ENCODE measurements at regions not wholly inside any gene's neighbourhood (a gene's known extent, or its start where the extent isn't known, plus 50 kb on each side); places are given as distances from the start of the nearest gene placed in this dataset.
"Not testable (repeated sequence)": the region's sequence is repeated elsewhere in the genome, so short reads cannot be mapped to it uniquely, and the experiment has no call there.

DNA sequence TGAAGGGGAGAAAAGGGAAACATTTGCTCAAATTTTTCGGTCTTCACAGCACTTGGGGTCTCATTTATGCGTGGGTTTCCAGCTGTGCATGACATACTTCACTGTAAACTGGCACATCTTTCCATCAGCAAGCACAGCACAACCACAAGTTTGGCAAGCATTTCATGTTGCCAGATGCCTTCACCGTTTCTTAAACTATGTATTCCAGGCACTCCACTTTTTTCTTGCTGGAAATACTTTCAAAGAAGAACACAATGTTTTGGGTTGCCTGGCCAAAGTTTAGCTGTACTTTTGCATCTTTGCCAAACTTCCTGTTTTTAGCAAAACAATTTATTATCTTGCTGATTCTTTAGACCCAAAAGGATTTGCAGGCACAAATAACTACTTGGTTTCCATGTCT lies 194.6 kb upstream of the MEIS1 start:
- no peak for DNase-seq

DNA sequence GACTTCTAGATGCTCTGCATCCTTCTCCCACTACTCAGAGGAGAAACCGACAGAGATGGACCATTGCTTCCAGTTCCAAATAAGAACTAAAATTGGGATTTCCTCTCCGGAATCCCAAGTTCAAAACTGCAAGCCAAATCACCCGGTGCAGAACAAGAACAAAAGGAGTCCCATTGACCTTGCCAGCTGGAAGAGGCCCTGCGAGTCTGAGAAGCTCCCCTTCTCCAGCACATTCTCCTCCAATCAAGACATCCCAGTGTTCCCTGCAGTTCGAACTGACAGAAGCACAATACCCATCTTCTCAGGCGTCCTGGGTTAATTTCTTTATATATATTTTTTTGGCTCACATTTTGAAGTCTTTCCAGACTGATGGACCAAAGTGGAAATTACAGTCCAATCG lies 195.3 kb upstream of the MEIS1 start:
- DNase-seq, result no peak

DNA sequence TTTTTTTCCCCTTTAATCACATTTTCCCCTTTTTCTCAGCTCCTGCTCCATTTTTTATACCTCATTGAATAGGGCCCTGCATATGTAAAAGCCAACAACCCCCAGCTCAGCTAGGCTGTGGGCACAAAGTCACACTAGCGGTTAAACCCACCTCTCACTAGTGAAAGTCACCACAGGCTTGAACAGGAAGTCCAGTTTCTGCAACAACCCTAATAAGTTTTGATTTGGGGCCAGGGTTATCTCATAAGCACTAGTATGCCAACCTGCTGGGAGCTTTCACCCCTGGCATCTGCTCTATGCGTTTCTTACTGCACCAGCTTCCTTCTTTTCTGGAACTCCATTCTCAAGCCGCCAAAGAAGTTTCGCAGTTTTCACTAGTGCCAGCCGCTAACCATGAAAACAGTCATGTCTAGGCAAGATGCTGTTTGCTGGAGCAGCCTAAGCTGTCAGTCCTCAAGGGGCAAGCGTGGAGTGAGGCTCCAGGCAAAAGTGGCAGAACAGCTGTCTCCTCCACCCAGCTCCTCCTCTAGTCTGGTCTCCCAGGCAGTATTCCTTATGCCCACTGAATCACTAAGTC lies 197.0 kb upstream of the MEIS1 start:
- no peak for DNase-seq

DNA sequence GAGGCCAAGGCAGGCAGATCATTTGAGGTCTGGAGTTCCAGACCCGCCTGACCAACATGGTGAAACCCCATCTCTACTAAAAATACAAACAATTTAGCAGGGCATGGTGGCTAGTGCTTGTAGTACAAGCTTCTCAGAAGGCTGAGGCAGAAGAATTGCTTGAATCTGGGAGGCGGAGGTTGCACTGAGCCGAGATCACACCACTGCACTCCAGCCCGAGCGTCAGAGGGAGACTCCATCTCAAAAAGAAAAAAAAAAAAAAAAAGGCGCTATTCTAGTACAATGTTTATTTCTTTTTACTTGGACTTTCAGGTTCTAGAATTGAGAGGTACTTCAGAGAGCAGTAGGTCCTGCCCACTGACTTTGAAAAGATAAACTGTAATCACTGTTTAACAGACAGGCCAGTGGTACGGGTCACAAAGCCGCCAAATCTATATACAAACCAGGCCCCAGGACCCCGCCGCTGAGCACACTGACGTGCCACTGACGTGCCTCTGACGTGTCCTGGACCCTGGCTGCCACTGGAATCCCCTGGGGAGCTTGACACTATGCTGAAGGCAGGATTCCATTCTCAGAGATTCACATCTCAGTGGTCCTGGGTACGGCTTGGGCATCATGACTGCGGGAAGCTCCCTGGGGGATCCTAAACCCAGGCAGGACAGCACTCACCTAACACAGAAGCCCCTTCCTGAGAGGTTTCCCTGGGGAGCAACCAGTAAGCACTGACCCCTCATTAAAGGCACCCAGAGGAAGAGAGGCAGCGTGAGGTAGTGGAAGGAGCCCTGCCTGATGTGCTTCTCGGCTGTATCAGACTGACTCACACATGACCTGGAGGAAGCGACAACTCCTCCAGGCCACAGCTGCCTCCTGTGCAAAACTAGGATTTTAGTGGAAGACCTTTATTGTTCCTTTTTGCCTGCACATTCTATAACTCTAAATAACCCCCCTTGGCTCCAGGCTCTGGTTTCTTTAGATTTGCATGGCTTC lies 197.8 kb upstream of the MEIS1 start:
- DNase-seq, result no peak

DNA sequence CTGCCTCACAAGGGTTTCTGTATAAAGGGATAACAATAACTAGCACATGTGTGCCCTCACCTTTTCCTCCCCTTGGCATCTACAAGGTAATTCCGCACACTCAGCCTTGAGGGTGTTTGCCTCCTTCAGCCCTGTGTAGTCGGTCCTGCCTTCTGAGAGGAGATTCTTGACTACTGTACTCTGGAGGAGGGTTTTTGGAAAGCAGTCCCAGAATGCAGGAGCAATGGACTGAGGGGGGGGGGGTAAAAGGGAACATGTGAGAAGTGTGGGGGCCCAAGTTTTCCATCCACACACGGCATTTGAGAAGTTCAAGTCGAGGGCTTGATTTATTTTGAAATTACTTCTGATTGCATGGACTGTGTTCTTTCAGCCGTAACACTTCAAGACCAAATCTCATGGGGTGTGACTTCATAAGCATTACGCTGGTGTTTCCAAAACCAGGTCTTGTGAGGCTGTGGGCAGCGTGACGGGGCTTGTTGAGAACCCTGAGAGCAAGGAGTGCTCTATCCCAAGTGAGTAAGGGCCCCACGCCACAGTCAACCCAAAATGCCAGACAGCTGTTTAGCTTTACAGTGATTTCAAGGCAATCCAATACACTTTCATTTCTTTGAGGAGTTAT lies 198.7 kb upstream of the MEIS1 start:
- no peak for DNase-seq

DNA sequence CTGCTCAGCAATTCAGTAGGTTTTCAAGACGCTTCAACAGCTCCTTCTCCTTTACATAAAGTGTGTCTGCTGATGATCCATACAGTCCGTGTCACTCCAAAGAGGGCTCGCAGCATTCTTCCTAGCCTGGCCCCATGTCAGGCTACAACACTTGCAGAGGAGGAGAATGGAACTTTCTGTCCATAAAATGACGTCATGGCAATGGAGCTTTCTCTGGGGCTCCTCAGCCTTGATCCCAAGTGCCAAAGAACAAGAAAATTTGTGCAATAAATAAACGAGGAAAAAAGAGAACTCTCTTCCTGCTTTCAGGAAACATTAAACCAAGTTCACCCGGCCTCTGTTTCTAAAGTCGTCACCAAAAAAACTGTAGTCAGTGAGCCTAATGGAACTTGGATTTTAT lies 199.5 kb upstream of the MEIS1 start:
- DNase-seq, result no peak

DNA sequence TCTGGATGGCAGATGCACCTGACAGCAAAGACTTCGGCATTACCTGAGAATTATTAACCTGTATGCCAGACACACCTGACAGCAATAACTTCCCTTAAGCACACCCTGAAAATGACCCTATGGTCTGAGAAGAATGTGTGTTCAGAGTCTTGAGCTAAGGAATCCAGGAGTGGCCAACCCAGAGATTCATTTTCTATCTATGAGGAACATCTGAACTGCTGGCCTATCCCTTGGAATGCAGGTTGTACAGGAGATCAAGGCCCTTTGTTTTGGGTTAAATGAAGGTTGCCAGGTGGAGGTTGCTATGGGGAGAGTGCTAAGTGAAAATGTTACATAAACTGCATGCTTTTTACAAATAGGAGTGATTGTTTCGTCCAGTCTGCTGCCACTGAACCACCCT lies 200.9 kb upstream of the MEIS1 start:
- DNase-seq, result no peak

DNA sequence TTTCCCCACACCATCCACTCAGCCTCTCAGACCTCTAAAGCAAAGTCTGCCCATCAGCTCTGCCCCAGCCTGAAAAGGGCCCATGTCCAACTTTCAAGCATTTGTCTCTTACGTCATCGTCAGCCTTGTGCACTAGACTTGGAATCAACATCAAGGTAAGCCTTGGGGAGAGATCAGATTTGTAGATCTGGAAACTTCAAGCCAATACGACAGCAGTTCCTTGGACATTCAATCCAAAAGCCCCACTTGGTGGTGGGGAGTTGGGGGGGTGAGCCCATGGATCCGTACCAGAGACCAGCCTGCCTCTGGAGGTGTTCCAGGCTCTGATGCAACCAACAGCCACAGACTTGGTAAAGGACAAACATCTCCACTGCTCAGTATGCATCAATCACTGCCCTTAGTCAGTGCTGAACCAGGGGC lies 206.8 kb upstream of the MEIS1 start:
- DNase-seq, result no peak

DNA sequence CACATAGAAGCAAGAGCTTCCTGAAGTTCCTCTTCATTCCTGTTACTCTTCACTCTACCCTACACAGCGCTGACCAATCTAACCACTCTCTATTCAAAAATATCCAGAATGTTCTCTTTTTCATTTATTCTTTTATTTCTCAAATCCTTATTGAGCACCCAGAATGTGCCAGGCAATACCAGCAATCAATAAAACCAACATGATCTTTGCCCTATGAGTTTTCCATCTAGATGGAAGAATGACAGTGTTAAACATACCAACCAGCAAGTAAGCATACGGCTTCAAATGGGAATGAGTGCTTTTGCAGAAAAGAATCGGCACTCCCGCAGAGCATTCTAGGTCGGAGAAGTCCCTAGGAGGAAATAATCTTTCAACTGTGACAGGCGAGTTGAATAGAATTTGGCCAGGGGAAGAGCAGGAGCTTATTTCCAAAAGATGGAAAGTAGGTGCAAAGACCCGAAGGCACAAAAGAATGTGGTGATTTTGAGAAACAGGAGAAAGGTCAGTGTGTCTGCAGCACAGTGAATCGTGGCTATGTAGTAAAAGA lies 217.8 kb upstream of the MEIS1 start:
- no peak for DNase-seq

DNA sequence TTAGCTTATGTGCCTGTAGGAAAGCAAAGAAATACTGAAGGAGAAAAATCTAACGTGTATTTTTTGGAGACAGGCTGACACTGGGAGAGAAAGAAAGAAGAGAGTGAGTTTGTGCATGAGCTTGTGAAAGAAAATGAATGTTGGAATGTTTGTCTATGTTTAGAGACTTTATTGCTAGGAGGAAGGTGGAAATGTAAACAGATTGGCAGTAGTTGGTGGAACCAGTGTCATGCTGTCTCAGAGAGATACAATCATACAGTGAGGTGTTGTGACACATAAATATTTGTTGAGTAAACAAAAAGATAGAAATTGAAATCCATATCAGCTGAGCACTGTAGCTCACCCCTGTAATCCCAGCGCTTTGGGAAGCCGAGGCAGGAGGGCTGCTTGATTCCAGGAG lies 222.2 kb upstream of the MEIS1 start:
- no peak for DNase-seq

DNA sequence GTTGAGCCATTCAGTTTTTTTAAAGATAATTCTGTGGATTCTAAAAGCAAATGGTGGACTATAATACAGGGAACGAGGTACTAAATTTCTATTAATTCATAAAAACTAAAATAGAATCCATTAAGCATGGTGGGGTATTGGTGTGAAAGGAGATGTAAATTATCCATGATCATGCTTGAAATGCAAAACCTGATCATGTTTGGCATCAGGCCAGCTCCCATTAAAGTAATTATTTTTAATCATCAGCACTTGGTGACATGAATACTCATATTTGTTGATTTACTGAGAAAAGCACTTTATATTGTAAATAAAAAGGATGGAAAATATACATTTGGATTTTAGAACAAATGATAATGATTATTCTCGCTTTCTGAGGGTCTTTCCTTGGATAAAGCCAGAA lies 232.3 kb upstream of the MEIS1 start:
- DNase-seq, result peak; percentile 82

DNA sequence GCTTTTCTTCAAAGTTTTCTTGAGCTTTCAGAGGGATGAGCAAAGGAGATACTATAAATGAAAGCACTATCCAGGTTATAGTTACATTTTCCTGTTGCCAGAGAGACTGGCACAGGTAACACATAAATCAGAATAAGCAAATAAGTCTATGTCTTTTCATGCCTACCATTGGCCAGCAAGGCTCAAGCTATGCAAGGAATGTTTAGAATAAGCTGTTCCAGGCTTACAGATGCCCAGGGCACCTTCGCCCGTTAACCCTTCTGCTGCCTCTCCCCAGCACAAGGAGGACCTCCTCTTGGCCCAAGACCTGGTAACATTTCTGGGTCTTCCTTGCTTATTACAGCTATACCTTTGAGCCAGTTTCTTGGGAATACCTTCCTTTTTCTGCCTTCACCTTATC lies 233.7 kb upstream of the MEIS1 start:
- no peak for DNase-seq

DNA sequence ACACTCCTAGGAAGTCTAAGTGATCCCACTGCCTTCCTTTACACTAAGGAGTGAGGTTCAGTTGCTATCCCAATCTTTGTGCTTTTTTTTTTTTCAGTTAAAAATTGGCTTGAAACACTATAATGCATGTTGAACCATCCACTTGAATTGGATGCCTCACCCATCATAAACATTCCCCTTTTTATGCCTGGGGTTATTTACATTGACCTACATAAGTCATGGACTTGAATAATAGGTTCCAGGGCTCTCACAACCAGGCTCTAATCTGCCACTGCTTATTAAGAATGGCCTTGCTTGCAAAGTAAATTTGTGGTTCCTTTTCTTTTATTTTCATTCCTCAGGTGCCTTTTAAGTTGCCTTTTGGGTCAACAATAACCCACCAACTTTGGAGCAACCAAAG lies 236.1 kb upstream of the MEIS1 start:
- peak; percentile 75 for DNase-seq

DNA sequence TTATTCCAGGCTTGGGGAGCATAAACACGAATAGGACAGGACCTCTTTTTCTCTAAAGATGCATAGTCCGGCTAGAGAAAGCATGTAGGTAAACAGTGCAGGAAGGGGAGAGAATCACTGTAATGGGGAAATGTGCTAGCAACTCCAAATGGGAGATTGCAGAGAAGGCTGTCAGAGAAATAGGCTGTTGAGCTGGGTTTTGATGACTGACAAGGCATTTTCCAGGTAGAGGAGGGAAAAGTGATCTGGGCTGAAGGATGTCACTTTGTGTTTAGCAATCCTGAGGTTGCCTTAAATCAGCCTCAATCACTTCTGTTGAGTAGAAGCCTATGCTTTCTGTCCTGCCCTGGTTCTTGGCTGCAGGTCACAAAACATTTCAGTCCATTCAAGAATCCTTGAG lies 242.0 kb upstream of the MEIS1 start:
- no peak for DNase-seq

DNA sequence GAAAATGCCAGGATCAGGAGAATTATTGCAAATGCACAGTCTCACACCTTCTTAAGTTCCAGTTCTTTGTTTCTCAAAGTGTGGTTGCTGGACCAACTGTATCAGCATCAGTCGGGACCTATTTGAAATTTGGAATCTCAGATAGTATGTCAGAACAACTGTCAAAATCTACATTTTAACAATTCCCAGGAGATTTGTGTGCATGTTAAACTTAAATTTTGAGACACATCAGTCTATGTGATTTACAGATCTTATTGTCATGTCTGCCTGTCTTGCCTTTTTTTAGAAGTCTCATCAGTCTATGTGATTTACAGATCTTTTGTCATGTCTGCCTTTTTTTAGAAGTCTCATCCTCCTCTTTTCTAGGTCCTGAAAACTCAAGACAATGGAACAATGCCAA lies 243.6 kb upstream of the MEIS1 start:
- no peak for DNase-seq

DNA sequence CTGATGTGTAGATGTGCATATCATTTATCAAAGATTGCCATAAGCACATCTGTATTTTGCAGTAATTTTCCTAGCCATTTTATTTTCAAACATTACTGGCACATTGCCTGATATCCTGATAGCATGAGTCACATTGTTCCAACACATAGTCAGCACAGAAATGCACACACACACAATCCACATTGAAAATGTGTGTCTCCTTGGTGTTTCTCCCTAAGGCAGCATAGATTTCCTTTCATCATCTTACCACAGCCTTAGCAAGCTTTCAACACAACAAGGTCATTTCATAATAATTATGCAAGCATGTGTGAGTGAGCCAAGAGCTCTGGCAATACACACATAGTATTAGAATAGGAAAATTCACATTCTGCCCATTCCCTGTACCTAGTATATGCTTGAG lies 245.4 kb upstream of the MEIS1 start:
- no peak for DNase-seq

DNA sequence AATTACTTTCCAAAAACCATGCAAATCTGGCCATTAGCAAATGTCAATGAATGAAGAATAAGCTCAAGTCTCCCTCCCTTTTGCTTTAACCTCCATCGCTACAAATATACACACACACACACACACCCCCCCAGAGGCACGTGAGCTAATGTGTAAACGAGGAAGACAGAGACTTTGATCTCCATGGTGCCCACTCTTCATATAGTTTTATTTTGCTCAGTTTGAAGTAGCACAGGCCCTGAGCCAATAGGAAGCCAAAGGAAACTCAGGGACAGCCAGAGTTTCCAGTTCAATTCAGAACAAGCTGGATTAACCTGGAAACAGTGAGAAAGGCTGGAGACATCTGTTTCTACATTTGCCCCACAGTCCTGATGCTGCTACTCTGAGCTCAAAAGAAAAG lies 248.4 kb upstream of the MEIS1 start:
- no peak for DNase-seq

DNA sequence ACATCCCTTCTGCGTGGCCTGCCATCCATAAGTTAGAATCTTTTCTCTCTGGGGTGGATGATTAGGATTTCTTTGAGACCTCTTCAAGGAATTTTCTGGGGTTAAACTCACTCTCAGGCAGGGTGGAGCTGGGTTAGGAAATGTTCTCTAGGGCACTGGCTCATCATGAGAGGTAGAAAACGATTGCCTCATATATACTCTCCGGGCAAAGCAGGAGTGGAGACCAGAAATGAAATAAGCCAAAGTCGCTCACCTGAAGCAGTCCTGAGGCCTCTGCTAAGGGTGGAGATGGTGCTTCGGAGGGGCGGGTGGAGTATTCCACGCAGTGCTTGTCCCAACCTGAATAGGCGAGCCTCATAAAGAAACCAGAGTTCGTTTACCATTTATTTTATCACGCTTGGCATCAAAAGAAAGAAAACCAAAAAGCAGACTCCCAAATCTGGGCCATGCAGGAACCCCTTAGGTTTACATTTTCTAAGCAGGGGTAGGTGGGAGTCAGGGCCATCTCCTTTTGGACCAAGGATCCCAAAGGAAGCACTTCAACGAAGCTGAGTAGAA lies 249.3 kb upstream of the MEIS1 start:
- DNase-seq, result no peak

DNA sequence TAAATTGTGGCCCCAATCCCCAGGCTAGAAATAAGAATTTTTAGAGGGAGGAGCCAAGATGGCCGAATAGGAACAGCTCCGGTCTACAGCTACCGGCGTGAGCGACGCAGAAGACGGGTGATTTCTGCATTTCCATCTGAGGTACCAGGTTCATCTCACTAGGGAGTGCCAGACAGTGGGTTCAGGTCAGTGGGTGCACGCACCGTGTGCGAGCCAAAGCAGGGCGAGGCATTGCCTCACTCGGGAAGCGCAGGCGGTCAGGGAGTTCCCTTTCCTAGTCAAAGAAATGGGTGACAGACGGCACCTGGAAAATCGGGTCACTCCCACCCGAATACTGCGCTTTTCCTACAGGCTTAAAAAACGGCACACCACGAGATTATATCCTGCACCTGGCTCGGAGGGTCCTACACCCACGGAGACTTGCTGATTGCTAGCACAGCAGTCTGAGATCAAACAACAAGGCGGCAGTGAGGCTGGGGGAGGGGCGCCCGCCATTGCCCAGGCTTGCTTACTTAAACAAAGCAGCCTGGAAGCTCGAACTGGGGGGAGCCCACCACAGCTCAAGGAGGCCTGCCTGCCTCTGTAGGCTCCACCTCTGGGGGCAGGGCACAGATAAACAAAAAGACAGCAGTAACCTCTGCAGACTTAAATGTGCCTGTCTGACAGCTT lies 257.7 kb upstream of the MEIS1 start:
- not testable (repeated sequence) for DNase-seq

DNA sequence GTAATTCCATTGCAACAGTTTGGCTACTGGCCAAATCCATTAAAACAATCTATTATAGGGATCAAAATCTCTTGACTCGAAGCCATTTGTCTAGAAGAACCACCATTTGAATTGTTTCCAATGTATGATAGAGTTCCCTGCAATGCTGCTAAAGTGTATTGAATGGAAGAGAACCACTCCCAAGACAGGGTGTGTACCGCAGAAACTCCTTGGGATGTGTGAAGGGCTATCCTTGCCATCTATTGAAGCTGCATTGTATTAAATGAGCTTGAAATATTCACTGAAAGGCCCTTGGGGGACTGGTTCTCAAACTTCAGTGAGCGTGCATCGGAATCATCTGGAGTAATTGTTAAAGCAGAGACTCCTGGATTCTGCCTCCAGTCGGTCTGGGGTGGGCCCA lies 260.4 kb upstream of the MEIS1 start:
- no peak for DNase-seq

DNA sequence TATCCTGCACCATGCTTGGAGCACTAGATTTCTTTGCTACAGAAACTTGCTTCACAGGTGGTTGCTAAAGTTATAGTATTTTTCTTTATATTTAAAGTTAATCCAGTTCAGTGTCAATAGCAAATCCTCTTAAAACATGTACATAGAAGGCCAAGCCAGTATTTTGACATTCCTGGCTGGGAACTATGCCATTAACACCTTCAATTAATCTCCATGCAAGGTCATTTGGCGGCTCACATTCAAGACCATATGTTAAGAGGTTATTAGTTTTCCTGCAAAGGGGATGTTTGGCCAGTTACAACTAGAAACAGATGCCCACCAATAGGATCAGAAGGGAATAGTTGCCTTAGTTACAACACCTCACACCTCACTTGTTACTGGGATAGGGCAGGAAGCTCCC lies 261.3 kb upstream of the MEIS1 start:
- no peak for DNase-seq

DNA sequence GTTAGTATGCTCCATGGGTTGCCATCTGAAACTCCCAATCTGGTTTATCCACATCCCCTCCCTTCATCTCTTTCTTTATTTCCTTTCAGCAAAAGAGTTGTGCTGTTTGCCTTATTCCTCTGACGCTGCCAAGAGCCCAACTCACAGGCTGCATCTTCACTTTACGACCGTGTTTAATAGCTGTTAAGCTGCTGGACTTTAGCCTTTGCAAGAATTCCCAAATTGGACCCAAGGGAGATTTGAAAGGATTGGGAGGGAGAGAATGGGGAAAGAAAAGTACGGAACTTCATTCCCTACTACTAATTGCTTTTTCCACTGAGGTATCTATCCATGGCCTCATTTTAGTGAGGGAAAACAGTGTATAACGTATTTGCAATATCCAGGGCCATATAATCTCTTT lies 263.4 kb upstream of the MEIS1 start:
- no peak for DNase-seq

DNA sequence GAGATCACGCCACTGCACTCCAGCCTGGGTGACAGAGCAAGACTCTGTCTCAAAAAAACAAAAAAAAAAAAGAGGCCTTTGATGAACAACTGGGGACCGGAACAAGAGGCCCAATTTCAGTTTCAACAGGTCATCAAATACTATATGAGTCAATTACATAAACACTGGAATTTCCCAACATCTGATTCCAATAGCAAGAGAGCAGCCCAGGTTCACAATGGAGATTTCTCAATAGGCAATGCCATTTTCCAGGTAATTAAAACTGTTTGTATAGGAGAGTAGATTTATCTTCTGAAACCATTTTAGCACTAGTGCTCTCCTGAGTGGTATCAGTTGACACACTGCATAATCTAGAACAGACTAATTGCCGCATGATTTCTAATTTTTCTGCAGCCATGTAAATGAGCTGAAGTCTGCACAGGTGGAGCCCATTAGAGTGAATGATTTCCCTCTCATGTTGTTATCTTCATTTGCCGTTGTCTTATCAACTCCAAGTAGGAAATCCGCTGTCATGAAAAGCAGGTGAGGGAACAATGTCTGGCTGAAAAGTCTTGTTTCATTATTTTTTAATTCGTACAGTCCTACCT lies 264.1 kb upstream of the MEIS1 start:
- DNase-seq, result peak; percentile 82
